Suprapubic skin (tissue), 4 donors: ENCODE measurements at regions not wholly inside any gene's neighbourhood (a gene's known extent, or its start where the extent isn't known, plus 50 kb on each side); places are given as distances from the start of the nearest gene placed in this dataset.
"Not testable (repeated sequence)": the region's sequence is repeated elsewhere in the genome, so short reads cannot be mapped to it uniquely, and the experiment has no call there.

Experiments used
- POLR2A ChIP-seq, 2 donors: fragments of 450-650 bp; IDR thresholded peaks; one replicate each; pipeline ENCODE4 v1.6.1; 2017; ENCODE audit warnings: antibody characterized with exemption in 2 of 2, mild to moderate bottlenecking in 2 of 2, moderate library complexity in 2 of 2
- POLR2AphosphoS5 ChIP-seq, 3 donors: sonication (generic); formaldehyde crosslinking; IDR thresholded peaks; one replicate each; pipeline ENCODE4 v1.6.1; 2017; ENCODE audit warnings: antibody characterized with exemption in 3 of 3
- TF ChIP-seq, protein P1 (sequence below), 2 donors: fragments of 200-600 bp in 1 of 2; fragments of 450-650 bp in 1 of 2; sonication (generic) in 1 of 2; IDR thresholded peaks; one replicate each; pipeline ENCODE4 v1.5.1; 2016 to 2019; ENCODE audit warnings: antibody characterized with exemption in 2 of 2, mild to moderate bottlenecking in 1 of 2, moderate library complexity in 1 of 2

- TF ChIP-seq, protein P1, sequence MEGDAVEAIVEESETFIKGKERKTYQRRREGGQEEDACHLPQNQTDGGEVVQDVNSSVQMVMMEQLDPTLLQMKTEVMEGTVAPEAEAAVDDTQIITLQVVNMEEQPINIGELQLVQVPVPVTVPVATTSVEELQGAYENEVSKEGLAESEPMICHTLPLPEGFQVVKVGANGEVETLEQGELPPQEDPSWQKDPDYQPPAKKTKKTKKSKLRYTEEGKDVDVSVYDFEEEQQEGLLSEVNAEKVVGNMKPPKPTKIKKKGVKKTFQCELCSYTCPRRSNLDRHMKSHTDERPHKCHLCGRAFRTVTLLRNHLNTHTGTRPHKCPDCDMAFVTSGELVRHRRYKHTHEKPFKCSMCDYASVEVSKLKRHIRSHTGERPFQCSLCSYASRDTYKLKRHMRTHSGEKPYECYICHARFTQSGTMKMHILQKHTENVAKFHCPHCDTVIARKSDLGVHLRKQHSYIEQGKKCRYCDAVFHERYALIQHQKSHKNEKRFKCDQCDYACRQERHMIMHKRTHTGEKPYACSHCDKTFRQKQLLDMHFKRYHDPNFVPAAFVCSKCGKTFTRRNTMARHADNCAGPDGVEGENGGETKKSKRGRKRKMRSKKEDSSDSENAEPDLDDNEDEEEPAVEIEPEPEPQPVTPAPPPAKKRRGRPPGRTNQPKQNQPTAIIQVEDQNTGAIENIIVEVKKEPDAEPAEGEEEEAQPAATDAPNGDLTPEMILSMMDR (IDR thresholded peaks at IDR 0.05): not testable (repeated sequence)
- not testable (repeated sequence) for TF ChIP-seq POLR2A, POLR2AphosphoS5 (IDR thresholded peaks at IDR 0.05)
Observed at GRCh38 chr13:52212886-52213285, 53.5 kb upstream of the NEK3 start.
